C4-2B (cell line): ENCODE measurements at regions not wholly inside any gene's neighbourhood (a gene's known extent, or its start where the extent isn't known, plus 50 kb on each side); places are given as distances from the start of the nearest gene placed in this dataset.

Experiments used
- CTCF ChIP-seq: fragments of 450-650 bp; conservative IDR thresholded peaks from 2 replicates; pipeline ENCODE4 v1.5.1; 2017; ENCODE audit warnings: mild to moderate bottlenecking
- ZFX ChIP-seq: fragments of 450-650 bp; IDR thresholded peaks from 2 replicates; pipeline ENCODE4 v1.6.1; 2017

- TF ChIP-seq CTCF = no peak
- no peak for TF ChIP-seq ZFX
These were observed 977.2 kb downstream of the AMY1C start for GRCh38 chr1:104726917-104727316.
